ENCODE measurements at regions not wholly inside any gene's neighbourhood (a gene's known extent, or its start where the extent isn't known, plus 50 kb on each side); places are given as distances from the start of the nearest gene placed in this dataset.
A peak's percentile ranks its signal among the peaks of the same experiment; 100 is the strongest.
"Not testable (repeated sequence)": the region's sequence is repeated elsewhere in the genome, so short reads cannot be mapped to it uniquely, and the experiment has no call there.

DNA sequence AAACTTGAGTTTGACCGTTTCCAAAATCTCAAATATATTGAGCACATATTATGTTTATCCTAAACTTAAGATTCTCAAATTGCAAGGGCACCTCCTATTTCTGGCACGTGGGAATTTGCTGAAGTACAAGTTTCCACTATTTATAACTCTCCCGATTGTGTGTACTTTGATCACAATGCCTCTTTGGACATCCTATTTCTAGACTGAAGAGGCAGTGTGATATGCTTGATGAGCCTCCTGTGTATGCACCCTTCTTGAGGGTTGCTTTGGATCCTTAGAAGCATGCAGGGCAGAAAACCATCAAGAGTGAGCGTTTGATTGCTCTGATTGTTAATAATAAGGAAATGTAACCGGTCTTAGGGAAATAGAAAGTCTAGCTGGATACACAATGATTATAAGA, 218.9 kb upstream of the RBM19 start:
- DNase-seq (ENCODE audit: low spot score in 2 of 2): no peak
- no peak for ATAC-seq
- Mint-ChIP-seq H3K9me3 (peaks cover 0 to 6% of the 10 kb centered on the region in 2 donors), H3K27ac (no peak overlapping the region), H3K36me3 (no peaks in the 10 kb centered on the region)

DNA sequence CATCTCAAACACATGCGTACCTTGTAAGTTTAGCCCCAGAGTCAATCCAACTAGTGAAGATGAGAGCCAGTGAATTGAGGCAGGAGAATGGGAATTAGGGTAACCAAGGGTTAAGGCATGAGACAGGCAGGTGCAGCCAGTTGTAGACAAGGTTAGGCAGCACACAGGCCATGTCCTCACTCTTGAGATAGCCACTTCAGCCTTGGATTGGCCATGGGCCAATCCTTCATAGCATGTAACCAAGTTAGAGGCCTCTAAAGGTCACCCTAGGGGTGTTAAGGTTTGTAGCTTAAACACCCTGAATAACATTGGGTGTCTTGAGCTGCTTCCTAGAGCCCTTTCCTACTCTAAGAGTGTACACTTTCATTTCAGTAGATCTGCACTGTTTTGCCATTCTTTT, 208.2 kb upstream of the RBM19 start:
- DNase-seq (ENCODE audit: low spot score in 2 of 2) (no peak), ATAC-seq (no peak)
- H3K27ac Mint-ChIP-seq: no peak overlapping the region

DNA sequence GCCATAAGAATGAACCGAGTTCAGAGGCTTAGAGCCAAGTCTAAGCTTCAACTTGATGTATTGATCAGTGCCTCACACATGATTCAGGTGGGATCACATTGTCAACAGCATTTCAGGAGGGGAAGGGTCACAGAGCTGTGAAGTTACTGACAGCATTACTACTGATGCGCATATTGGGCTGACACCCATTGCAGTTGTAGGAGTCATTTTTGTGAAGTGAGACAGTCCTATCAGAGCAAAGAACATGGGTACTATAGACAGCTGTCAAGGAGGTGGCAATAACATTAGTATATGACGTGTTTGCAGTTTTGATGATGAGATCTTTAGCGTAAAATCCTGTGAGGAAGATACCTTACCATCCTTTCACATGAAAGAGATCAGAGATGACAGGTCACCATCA, 206.0 kb upstream of the RBM19 start:
- H3K36me3 Mint-ChIP-seq: no peaks in the 10 kb centered on the region
- no peaks in the 10 kb centered on the region for H3K9me3 Mint-ChIP-seq
- H3K27ac Mint-ChIP-seq: no peak overlapping the region
- ATAC-seq (no peak), DNase-seq (ENCODE audit: low spot score in 2 of 2) (no peak)

More for the DNA sequence above, 208.2 kb upstream of the RBM19 start:
- Mint-ChIP-seq H3K36me3 (no peaks in the 10 kb centered on the region), H3K9me3 (no peaks in the 10 kb centered on the region)

DNA sequence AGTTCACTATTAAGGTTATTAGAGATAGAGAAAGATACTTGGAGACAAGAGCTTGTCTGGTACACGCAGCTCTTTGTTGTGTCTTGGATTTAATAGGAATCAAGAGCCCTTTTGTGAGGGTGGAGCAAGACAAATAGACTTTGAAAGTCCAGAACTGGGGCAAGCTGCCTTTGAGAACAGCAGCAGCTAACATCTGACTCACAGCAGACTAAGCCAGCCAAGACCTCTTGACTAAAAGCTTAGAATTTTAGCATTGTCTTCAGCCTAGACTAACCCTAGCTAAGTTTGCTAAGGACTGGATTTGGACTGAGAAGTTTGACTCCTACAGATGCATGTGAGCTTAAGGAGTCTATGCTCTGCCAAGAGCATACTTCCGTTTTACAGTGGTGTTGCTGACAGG, 201.9 kb upstream of the RBM19 start:
- H3K27ac Mint-ChIP-seq: no peak overlapping the region
- DNase-seq (ENCODE audit: low spot score in 2 of 2) (no peak), ATAC-seq (no peak)
- H3K9me3 Mint-ChIP-seq: no peaks in the 10 kb centered on the region
- H3K36me3 Mint-ChIP-seq: no peaks in the 10 kb centered on the region

DNA sequence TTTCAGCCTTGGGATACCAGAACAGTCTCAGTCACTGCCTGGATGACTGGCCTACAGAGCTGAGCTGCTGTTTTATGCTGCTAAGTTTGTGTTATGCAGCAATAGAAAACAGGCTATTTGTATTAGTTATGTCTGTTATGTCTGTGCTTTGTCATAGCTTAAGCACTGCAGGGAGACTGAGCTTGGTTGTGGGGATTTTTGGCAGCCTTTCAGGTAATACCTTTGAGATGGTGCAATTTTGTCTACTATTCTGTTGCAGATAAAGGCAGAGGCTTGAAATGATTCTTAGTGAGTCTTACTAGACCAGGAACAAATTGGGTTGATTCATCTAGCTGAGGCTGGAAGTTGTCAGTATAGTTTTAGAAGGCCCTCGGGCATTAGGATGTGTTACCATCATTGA, 201.3 kb upstream of the RBM19 start:
- DNase-seq (ENCODE audit: low spot score in 2 of 2) (no peak), ATAC-seq (no peak)
- H3K9me3 Mint-ChIP-seq: no peaks in the 10 kb centered on the region
- H3K27ac Mint-ChIP-seq: no peak overlapping the region
- H3K36me3 Mint-ChIP-seq: no peaks in the 10 kb centered on the region

DNA sequence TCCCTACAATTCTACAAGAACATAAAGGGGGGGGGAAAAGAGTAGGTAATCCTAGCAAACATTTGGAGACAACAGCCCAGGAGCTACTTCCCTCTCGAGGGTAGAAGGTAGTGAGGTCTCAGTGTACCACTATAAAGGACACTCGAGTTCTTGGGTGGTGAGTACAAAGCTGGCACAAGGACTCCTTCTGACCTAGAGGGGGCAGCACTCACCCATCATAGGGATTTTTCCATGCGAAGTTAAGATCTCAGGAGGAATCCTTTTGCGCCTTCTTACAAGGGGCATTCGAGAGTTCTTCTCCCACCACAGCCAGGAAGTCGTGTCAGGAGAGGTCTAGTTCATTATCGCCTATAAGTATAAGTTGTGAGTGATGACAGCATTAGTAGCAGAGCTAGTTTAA, 200.2 kb upstream of the RBM19 start:
- Mint-ChIP-seq H3K27ac (no peak overlapping the region), H3K9me3 (no peaks in the 10 kb centered on the region), H3K36me3 (no peaks in the 10 kb centered on the region)
- ATAC-seq (no peak), DNase-seq (ENCODE audit: low spot score in 2 of 2) (no peak)

DNA sequence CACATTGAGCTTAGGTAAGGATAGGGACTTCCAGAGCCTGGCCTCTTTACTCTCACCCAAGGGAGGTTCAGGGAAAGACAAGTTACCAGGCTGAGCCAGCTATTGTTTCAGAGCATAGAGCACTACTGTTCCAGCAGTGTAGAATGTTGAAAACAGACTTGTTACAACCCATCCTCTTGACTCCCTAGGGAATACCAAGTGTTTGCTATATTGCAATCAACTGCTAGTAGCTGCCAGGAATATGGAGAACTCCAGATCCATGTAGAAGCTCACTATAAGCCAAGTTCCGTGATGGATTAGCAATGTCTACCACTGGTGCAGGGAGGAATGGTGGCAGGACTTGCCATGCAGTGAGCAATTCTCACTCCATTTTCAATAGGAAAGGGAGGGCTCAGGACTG, 199.8 kb upstream of the RBM19 start:
- Mint-ChIP-seq H3K9me3 (no peaks in the 10 kb centered on the region), H3K27ac (no peak overlapping the region), H3K36me3 (no peaks in the 10 kb centered on the region)
- DNase-seq (ENCODE audit: low spot score in 2 of 2) (no peak), ATAC-seq (no peak)

DNA sequence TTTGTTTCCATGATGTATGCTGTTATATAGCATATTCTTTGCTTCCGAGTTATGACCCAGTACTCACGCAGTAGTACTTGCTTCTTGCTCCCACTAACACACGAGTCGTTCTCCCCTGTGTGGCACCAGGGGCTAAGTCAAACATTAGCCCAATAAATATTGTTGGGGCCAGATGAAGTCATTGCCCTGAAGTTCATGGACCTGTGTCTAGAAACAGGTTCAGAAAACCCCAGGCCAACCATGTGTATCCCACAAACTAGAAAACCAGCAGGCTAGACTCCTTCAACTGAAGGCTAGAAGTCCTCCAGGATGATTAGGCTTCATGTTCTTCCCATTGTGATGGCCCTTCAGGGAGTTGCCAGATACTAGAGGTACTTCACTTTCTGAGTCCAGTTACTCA, 198.2 kb upstream of the RBM19 start:
- Mint-ChIP-seq H3K27ac (no peak overlapping the region), H3K9me3 (no peaks in the 10 kb centered on the region), H3K36me3 (no peaks in the 10 kb centered on the region)
- DNase-seq (ENCODE audit: low spot score in 2 of 2) (no peak), ATAC-seq (no peak)

DNA sequence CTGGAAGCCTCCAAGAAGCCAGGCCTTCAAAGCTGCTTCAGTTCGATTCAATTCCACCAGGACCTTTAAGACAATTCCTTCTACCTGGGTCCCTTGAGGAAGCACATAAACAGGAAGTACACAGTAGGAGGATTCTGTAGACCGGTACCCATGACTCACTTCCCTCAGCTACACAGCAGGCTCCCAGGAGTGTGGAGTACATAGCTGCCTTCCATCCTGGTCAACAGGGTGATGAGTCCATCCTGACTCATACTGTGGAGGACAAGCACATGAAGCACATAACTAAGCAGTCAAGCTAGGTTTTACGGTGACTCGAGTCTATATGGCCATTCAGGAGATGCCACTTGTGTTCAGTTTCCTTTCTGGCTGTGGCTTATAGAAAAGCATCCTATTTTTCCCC, 197.6 kb upstream of the RBM19 start:
- no peak overlapping the region for H3K27ac Mint-ChIP-seq
- no peak for DNase-seq (ENCODE audit: low spot score in 2 of 2)
- H3K36me3 Mint-ChIP-seq: no peaks in the 10 kb centered on the region
- H3K9me3 Mint-ChIP-seq: no peaks in the 10 kb centered on the region
- peak in 1 of 2 donors; percentile 72 for ATAC-seq

DNA sequence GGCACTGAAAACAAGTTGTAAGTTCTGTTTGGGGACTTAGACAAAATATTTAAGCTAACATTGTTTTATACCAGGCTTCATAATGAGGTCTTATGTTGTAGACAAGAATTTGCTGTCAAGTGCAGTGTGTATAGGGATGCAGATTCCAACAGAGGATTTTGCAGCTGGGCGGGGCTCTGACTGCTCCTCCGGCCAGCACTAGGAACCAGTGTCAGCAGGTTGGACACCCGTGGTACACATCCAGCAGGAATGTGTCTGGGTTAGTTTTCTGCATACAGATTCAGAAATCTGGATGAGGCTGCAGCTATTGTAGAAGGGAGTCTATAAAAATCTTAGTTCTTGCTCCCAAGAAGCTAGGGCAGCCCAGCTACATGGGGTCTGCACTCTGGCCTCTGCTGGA, 194.3 kb upstream of the RBM19 start:
- no peak for DNase-seq (ENCODE audit: low spot score in 2 of 2)
- no peak for ATAC-seq
- H3K9me3 Mint-ChIP-seq: peaks cover 0 to 3% of the 10 kb centered on the region in 2 donors
- no peaks in the 10 kb centered on the region for H3K36me3 Mint-ChIP-seq
- no peak overlapping the region for H3K27ac Mint-ChIP-seq

DNA sequence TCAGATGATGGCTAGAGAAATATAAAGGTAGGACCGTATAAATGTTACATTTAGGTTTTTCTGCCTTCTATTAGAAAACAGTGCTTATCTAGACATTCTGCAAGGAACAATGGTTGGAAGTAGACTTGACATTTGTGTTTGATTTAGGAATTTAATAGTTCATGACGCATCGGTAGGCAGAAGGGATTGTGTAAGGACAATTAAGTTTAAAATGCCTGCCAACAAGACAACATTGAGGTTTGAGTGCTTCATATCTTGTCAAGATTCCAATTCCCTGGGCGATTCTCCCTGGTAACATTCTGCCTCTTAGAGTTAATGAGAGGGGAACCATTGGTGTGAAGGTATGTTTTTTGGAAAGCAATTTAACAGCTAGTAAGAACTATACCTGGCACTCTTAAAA, 186.8 kb upstream of the RBM19 start:
- no peak for DNase-seq (ENCODE audit: low spot score in 2 of 2)
- Mint-ChIP-seq H3K27ac (no peak overlapping the region), H3K36me3 (no peaks in the 10 kb centered on the region), H3K9me3 (peaks cover 0 to 7% of the 10 kb centered on the region in 2 donors)
- ATAC-seq: no peak

DNA sequence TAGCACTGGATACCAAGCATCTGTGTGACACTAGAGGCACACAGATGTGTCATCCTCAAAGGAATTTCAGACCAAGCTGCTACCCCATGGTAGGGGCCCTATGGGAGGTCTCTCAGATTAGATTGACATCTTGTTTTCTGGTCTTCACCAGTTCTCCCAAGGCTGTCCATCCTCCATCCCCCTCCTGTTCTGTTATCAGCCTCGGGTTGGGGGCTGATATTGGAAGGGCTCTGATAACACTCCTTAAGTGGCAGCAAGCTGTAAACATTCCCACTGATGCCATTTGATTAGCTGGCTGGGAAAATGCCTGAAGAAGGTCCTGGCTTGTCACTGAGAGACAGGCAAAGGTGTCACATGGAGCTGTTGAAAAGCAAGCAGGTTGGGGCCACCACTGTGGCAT, 185.9 kb upstream of the RBM19 start:
- Mint-ChIP-seq H3K36me3 (no peaks in the 10 kb centered on the region), H3K9me3 (peaks cover 0 to 7% of the 10 kb centered on the region in 2 donors), H3K27ac (no peak overlapping the region)
- ATAC-seq: no peak
- no peak for DNase-seq (ENCODE audit: low spot score in 2 of 2)

DNA sequence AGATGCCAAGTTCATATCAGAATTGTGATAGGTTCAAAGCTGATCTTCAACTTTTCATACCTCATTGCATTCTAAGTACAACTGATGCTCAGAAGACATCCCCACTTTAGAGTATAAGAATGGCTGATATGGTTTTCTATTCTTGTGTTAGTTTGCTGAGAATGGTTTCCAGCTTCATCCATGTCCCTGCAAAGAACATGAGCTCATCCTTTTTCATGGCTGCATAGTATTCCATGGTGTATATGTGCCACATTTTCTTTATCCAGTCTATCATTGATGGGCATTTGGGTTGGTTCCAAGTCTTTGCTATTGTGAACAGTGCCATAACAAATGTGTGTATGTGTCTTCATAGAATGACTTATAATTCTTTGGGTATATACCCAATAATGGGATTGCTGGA, 184.5 kb upstream of the RBM19 start:
- not testable (repeated sequence) for ATAC-seq; H3K27ac Mint-ChIP-seq; H3K36me3 Mint-ChIP-seq; H3K9me3 Mint-ChIP-seq; DNase-seq (ENCODE audit: low spot score in 2 of 2)

DNA sequence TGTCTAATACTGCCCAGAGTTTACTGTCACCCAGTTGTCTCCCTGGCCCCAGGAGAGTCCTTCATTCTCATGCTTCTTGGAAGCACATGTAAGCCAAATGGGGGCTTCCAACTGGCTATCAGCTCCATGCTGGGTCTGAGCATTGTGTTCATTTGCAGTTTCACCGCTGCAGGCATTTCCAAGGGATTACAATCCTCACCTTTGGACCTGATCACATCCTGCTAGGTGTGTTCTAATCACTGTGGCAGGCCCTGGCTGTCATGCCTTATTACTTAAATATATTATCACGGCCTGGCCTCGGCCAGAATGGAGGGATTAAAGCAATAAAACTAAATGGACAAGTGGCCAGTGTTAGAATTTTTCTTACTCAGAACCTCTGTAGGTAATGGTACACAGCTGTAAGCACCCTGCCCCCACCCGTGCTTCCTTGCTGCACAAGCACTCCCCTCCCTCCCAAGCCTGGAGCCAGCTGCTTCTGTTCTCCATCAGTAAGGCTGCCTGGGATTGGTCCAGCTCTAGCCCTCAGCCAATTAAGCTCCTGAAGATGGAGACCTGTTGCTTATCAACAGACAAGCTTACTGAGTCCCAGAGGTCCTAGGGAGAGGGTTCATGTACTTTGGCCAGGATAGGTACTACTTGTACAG, 175.9 kb upstream of the RBM19 start:
- H3K9me3 Mint-ChIP-seq: peaks cover 4 to 12% of the 10 kb centered on the region in 2 donors
- DNase-seq (ENCODE audit: low spot score in 2 of 2): no peak
- no peak for ATAC-seq
- no peak overlapping the region for H3K27ac Mint-ChIP-seq
- no peaks in the 10 kb centered on the region for H3K36me3 Mint-ChIP-seq

DNA sequence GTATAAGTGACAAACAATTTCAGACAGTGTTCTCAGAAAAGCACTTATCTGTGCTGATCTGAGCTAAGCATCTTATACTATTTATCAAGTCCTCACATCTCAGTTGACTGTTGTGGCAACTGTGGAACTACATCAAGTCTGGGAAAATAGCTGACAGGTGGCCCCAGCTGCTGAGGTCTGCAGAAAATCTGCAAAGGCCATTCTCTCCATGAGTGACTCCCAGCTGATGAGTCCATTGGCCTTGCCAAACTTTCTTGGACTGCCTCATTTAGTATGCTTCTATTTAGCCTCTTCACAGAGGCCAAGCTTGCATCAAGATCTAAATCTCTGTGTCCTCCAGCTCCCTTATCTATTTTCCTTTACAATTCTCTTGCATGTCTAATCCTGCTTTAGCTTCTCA, 174.5 kb upstream of the RBM19 start:
- H3K27ac Mint-ChIP-seq: no peak overlapping the region
- peaks cover 4 to 8% of the 10 kb centered on the region in 2 donors for H3K9me3 Mint-ChIP-seq
- no peaks in the 10 kb centered on the region for H3K36me3 Mint-ChIP-seq

DNA sequence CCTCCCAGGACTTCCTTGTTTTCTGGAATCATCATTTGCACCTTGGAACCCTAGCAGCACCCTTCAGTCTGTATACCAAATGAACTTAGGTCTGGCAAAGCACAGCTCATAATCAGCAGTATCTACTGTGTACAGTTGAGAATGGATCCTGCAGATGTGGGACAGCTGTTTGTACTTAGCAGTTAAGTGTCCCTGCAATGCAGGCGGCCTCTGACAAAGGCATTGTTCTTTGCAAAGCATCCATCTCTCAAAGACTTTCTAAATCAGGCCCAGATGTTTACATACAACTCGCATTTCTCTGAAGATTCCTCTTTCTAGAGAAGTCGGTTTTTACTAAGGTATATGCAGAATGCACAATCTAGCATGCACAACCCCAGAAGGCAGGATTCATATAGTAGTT, 170.5 kb upstream of the RBM19 start:
- Mint-ChIP-seq H3K36me3 (no peaks in the 10 kb centered on the region), H3K9me3 (peaks cover 2 to 3% of the 10 kb centered on the region in 2 donors), H3K27ac (no peak overlapping the region)
- ATAC-seq (no peak), DNase-seq (ENCODE audit: low spot score in 2 of 2) (no peak)

More for the DNA sequence above, 174.5 kb upstream of the RBM19 start:
- no peak for DNase-seq (ENCODE audit: low spot score in 2 of 2)
- ATAC-seq: no peak

DNA sequence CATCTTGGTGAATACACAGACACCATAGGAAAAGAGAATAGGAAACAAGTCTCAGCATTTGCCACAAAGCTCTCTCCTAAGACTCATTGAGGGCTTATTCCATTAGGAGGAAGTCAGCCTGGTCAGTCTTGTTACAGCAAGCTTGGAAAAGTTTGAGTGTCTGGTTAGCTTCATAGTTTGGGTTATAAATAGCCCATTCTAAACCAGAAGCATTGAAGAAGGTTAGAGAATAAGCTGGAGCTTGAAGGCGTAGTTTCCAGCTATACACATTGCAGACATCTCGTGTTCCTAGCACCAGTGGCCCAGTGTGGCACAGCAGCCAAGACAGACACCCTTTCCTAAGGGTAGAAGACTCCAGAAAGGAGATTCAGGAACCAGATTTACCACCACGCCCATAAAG, 168.8 kb upstream of the RBM19 start:
- H3K36me3 Mint-ChIP-seq: no peaks in the 10 kb centered on the region
- DNase-seq (ENCODE audit: low spot score in 2 of 2): no peak
- peaks cover 3 to 7% of the 10 kb centered on the region in 2 donors for H3K9me3 Mint-ChIP-seq
- ATAC-seq: no peak
- H3K27ac Mint-ChIP-seq: no peak overlapping the region

DNA sequence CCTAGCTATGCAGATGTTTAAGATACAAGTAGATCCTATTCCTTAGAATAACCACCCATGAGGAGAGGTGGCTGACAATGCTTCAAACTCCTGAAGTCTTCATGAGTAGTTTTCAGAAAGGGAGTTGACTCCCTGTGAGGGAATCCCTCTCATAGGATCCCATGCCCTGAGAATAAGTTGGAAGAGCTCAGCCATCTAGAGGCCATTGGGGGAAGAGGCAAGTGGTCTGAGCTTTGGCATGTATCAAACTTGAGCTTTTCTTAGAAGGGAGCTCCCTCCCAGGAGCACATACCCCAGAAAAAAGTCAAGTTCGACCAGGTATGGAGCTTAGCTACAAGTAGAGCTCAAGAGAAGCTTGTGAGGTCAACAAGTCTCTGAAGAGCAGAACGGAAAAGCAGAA, 165.7 kb upstream of the RBM19 start:
- ATAC-seq: no peak
- Mint-ChIP-seq H3K27ac (no peak overlapping the region), H3K36me3 (no peaks in the 10 kb centered on the region), H3K9me3 (peaks cover 0 to 7% of the 10 kb centered on the region in 2 donors)
- no peak for DNase-seq (ENCODE audit: low spot score in 2 of 2)

DNA sequence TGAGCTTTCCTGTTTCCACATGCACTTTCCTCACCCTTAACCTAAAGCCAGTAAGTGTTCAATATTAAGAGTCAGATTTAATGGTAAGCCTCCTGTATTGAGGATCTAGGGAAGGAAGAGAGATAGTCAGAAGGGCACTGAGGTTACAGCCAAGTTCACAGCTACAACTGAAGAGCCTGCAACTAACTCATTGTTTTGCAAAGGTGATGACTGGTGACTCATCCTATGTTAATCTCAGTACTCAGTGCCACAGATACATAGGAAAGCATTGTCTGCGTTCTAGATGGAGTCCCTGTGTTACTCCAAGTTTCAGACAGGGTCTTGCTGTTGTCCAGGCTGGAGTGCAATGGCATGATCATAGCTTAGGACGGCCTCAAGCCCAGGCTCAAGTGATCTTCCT, 157.0 kb upstream of the RBM19 start:
- no peak for ATAC-seq
- Mint-ChIP-seq H3K27ac (no peak overlapping the region), H3K9me3 (peaks cover 0 to 4% of the 10 kb centered on the region in 2 donors)

More for the DNA sequence above, 157.0 kb upstream of the RBM19 start:
- DNase-seq (ENCODE audit: low spot score in 2 of 2): no peak
- no peaks in the 10 kb centered on the region for H3K36me3 Mint-ChIP-seq

All from activated naive CD4-positive, alpha-beta T cell treated with anti-CD3 and anti-CD28 coated beads, Interleukin-2, amount 50 U/mL, for 72 hours (primary cell).